SH-SY5Y (cell line): ENCODE measurements at regions not wholly inside any gene's neighbourhood (a gene's known extent, or its start where the extent isn't known, plus 50 kb on each side); places are given as distances from the start of the nearest gene placed in this dataset.

Experiments used
- GATA2 ChIP-seq: IDR thresholded peaks from 2 replicates; pipeline ENCODE4 v1.6.1; 2011; ENCODE audit warnings: mild to moderate bottlenecking, low read depth, low read length
- GATA3 ChIP-seq: IDR thresholded peaks from 2 replicates; pipeline ENCODE4 v1.6.1; 2011; ENCODE audit warnings: low read depth, mild to moderate bottlenecking, low read length, moderate library complexity

DNA sequence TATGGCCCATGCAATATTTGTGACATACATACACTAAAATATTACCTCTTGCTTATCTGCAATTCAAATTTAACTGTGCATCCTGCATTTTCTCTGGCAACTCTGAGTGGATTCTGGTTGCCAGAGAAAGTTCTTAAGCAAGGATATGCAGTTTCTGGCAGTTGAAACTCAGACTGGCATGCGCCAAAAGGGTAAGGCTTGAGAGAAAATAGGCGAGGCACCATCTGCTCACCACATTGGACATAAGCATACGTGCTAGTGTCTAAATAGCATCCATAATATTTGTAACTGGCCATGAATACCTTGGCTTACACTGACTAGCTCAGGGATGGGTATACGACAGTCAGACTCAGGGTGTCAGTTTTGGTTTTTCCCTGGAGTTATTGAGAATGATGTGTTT is 465.1 kb downstream of the DOK5 start:
- no peak for TF ChIP-seq GATA3
- TF ChIP-seq GATA2, result no peak
